Caco-2 (cell line): ENCODE measurements at regions not wholly inside any gene's neighbourhood (a gene's known extent, or its start where the extent isn't known, plus 50 kb on each side); places are given as distances from the start of the nearest gene placed in this dataset.
"Not testable (repeated sequence)": the region's sequence is repeated elsewhere in the genome, so short reads cannot be mapped to it uniquely, and the experiment has no call there.

Experiments
- BruUV-seq: library from RNA; stranded (reverse); fragments of 400-500 nt; replicated peaks from 2 replicates; lab custom pipeline; 2021; lab: Mats Ljungman, UMichigan
- CTCF ChIA-PET: fragments of 300-600 bp; sonication (Branson Sonifier 250); formaldehyde crosslinking; loops from one replicate; lab custom pipeline; 2022; ENCODE audit warnings: antibody characterized with exemption; lab: Charles Lee
- POLR2A ChIA-PET: fragments of 300-600 bp; sonication (Branson Sonifier 250); formaldehyde crosslinking; loops from one replicate; lab custom pipeline; 2022; ENCODE audit warnings: antibody characterized with exemption; lab: Charles Lee
- DNase-seq, 2 experiments: peaks; one replicate each; pipeline versions ENCODE4 v3.0.0 to v3.0.0-alpha.2; 2020 to 2022
- H3K27me3 ChIP-seq: replicated peaks from 2 replicates; pipeline ENCODE4 v1.6.0; 2011; ENCODE audit warnings: low read length; ENCODE audit not compliant: control insufficient read depth, insufficient read depth
- H3K36me3 ChIP-seq: 2 replicates; pipeline ENCODE4 v1.5.1; 2011; ENCODE audit warnings: low read length; ENCODE audit not compliant: control insufficient read depth, insufficient read depth
- H3K4me1 ChIP-seq: fragments of 250-450 bp; sonication (Bioruptor Pico); 2 replicates; pipeline ENCODE4 v1.5.1; 2020; ENCODE audit warnings: mild to moderate bottlenecking
- H3K4me3 ChIP-seq: 2 replicates; pipeline ENCODE4 v1.5.1; 2011; ENCODE audit warnings: low read depth, mild to moderate bottlenecking, control low read depth, low read length
- H3K9me3 ChIP-seq: fragments of 250-450 bp; sonication (Bioruptor Pico); 2 replicates; pipeline ENCODE4 v1.5.1; 2020; ENCODE audit warnings: mild to moderate bottlenecking, moderate library complexity
- H3K27ac Mint-ChIP-seq: one replicate; pipeline ENCODE4 v1.8.0; 2022; ENCODE audit warnings: mixed read lengths; ENCODE audit not compliant: unreplicated experiment
- H3K27me3 Mint-ChIP-seq: one replicate; pipeline ENCODE4 v1.8.0; 2022; ENCODE audit warnings: mixed read lengths; ENCODE audit not compliant: insufficient read depth, unreplicated experiment
- H3K36me3 Mint-ChIP-seq: one replicate; pipeline ENCODE4 v1.8.0; 2022; ENCODE audit warnings: mild to moderate bottlenecking, mixed read lengths; ENCODE audit not compliant: insufficient read depth, unreplicated experiment
- H3K4me1 Mint-ChIP-seq: one replicate; pipeline ENCODE4 v1.8.0; 2022; ENCODE audit warnings: low read depth, mixed read lengths; ENCODE audit not compliant: unreplicated experiment
- H3K4me3 Mint-ChIP-seq: one replicate; pipeline ENCODE4 v1.8.0; 2022; ENCODE audit warnings: mild to moderate bottlenecking, moderate library complexity, mixed read lengths; ENCODE audit not compliant: unreplicated experiment
- H3K9me3 Mint-ChIP-seq: one replicate; pipeline ENCODE4 v1.8.0; 2022; ENCODE audit warnings: mixed read lengths; ENCODE audit not compliant: unreplicated experiment
- CTCF ChIP-seq, 2 experiments: fragments of 200-600 bp in 1 of 2; IDR thresholded peaks; 1 replicate in 1 of 2; 2 replicates in 1 of 2; pipeline versions ENCODE4 v1.5.1 to v1.8.0; 2011 to 2022; ENCODE audit warnings: antibody characterized with exemption in 1 of 2, control low read depth in 1 of 2, inconsistent platforms in 1 of 2, low read depth in 1 of 2, low read length in 1 of 2, mild to moderate bottlenecking in 1 of 2, moderate library complexity in 1 of 2; ENCODE audit not compliant: insufficient read depth in 1 of 2, severe bottlenecking in 1 of 2, unreplicated experiment in 1 of 2
- intact Hi-C: fragments of 100-400 bp; cut with micrococcal nuclease; formaldehyde crosslinking; loops from one replicate; pipeline ENCODE4 v1.10.0; 2022; ENCODE audit not compliant: unreplicated experiment

DNA sequence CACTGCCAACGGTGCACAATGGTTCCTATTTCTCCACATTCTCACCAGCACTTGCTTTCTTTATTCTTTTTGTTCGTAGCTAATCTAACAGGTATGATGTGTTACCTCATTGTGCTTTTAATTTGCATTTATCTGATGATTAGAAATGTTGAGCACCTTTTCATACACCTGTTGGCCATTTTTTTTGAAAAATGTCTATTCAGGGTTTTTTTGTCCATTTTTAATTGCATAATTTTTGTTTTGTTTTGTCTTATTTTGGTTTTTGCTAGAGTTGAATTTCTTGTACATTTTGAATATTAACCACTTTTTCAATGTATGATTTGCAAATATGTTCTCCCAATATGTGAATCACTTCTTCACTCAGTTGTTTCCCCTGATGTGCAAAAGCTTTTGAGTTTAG is 150.6 kb downstream of the TENT5A start:
- Histone ChIP-seq H3K9me3 (no peaks in the 10 kb centered on the region; the same call in 1 of the 2 replicates), H3K36me3 (no peaks in the 10 kb centered on the region), H3K27me3 (no peaks in the 10 kb centered on the region), H3K4me1 (no peaks in the 10 kb centered on the region; the same call in none of the 2 replicates), H3K4me3 (no peak overlapping the region)
- Mint-ChIP-seq H3K4me1 (peaks cover 7% of the 10 kb centered on the region), H3K4me3 (no peak overlapping the region), H3K36me3 (no peaks in the 10 kb centered on the region), H3K9me3 (no peaks in the 10 kb centered on the region), H3K27me3 (no peaks in the 10 kb centered on the region), H3K27ac (no peak overlapping the region)
- DNase-seq, result no peak
- ChIA-PET CTCF (no interaction called here), POLR2A (no interaction called here)
- no TSS peak for BruUV-seq
- no peak for TF ChIP-seq CTCF (IDR thresholded peaks at IDR 0.05; ENCODE audit: insufficient read depth in 1 of 2, low read depth in 1 of 2, low read length in 1 of 2, severe bottlenecking in 1 of 2, unreplicated experiment in 1 of 2)
- intact Hi-C loops, result no loop called here

DNA sequence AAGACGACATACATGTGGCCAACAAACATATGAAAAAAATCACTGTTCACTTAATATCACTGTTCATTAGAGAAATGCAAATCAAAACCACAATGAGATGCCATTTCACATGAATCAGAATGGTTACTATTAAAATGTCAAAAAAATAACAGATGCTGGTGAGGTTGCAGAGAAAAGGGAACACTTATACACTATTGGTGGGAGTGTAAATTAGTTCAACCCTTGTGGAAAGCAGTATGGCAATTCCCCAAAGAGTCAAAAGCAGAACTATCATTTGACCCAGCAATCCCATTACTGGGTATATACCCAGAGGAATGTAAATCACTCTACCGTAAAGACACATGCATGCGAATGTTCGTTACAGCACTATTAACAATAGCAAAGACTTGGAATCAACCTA is 152.0 kb downstream of the TENT5A start:
- peaks cover 13% of the 10 kb centered on the region for H3K4me1 ChIP-seq
- H3K4me1 Mint-ChIP-seq, result peaks cover 17% of the 10 kb centered on the region
- H3K36me3 ChIP-seq, BruUV-seq, POLR2A ChIA-PET, H3K4me3 Mint-ChIP-seq, H3K27me3 ChIP-seq, H3K27ac Mint-ChIP-seq, H3K4me3 ChIP-seq, H3K9me3 Mint-ChIP-seq, H3K27me3 Mint-ChIP-seq, DNase-seq, intact Hi-C loops, H3K9me3 ChIP-seq, H3K36me3 Mint-ChIP-seq: not testable (repeated sequence)
- CTCF ChIA-PET, result interaction anchor here (0.6 kb wide), 1 partner anchor 13 kb away, joined by 3 read pairs; no protein-coding TSS in a partner anchor

GRCh38 chr6:81594501-81594900 is 158.0 kb downstream of the TENT5A start:
- no peak for TF ChIP-seq CTCF (IDR thresholded peaks at IDR 0.05; ENCODE audit: insufficient read depth in 1 of 2, low read depth in 1 of 2, low read length in 1 of 2, severe bottlenecking in 1 of 2, unreplicated experiment in 1 of 2)
- POLR2A ChIA-PET, result no interaction called here
- H3K27me3 ChIP-seq, result no peaks in the 10 kb centered on the region
- CTCF ChIA-PET, result no interaction called here
- H3K9me3 ChIP-seq, result no peaks in the 10 kb centered on the region
- H3K9me3 Mint-ChIP-seq, result no peaks in the 10 kb centered on the region
- H3K36me3 Mint-ChIP-seq, result no peaks in the 10 kb centered on the region
- no peaks in the 10 kb centered on the region for H3K27me3 Mint-ChIP-seq
- peak in 1 of 2 experiments; percentile 14 for DNase-seq
- H3K4me1 ChIP-seq, result peaks cover 39% of the 10 kb centered on the region
- H3K27ac Mint-ChIP-seq, result no peak overlapping the region
- intact Hi-C loops, result loop anchor here (1.0 to 10.0 kb wide), 2 partner anchors 20 to 450 kb away; no protein-coding TSS in a partner anchor
- H3K4me3 ChIP-seq, result no peak overlapping the region
- H3K36me3 ChIP-seq, result no peaks in the 10 kb centered on the region
- BruUV-seq, result no TSS peak
- H3K4me1 Mint-ChIP-seq, result peaks cover 36% of the 10 kb centered on the region
- H3K4me3 Mint-ChIP-seq, result no peak overlapping the region
